Endodermal cell (in vitro differentiated cells): ENCODE measurements at regions not wholly inside any gene's neighbourhood (a gene's known extent, or its start where the extent isn't known, plus 50 kb on each side); places are given as distances from the start of the nearest gene placed in this dataset.

Experiments used
- DNase-seq: peaks from one replicate; pipeline ENCODE4 v3.0.0-alpha.2; 2017
- H3K27ac ChIP-seq: 2 replicates; pipeline ENCODE4 v1.5.1; 2013; ENCODE audit warnings: mild to moderate bottlenecking, low read depth, low read length, moderate library complexity
- H3K27me3 ChIP-seq: 2 replicates; pipeline ENCODE4 v1.6.1; 2013; ENCODE audit warnings: mild to moderate bottlenecking, low read length, moderate library complexity; ENCODE audit not compliant: insufficient read depth, control insufficient read depth, poor library complexity, severe bottlenecking
- H3K36me3 ChIP-seq: 2 replicates; pipeline ENCODE4 v1.7.0; 2013; ENCODE audit warnings: mild to moderate bottlenecking, low read length, moderate library complexity; ENCODE audit not compliant: control insufficient read depth, insufficient read depth
- H3K4me1 ChIP-seq: one replicate; pipeline ENCODE4 v1.7.0; 2013; ENCODE audit warnings: low read length; ENCODE audit not compliant: control insufficient read depth, insufficient read depth
- H3K4me3 ChIP-seq: 2 replicates; pipeline ENCODE4 v1.5.1; 2013; ENCODE audit warnings: mild to moderate bottlenecking, low read length, moderate library complexity
- H3K9ac ChIP-seq: 2 replicates; pipeline ENCODE4 v1.6.1; 2013; ENCODE audit warnings: mild to moderate bottlenecking, low read length, moderate library complexity; ENCODE audit not compliant: poor library complexity, severe bottlenecking; ENCODE audit errors: extremely low read depth
- H3K9me3 ChIP-seq: 2 replicates; pipeline ENCODE4 v1.6.1; 2013; ENCODE audit warnings: mild to moderate bottlenecking, low read length, moderate library complexity; ENCODE audit not compliant: control insufficient read depth
- H3K27ac Mint-ChIP-seq: 2 replicates; pipeline ENCODE4 v1.8.0; 2020; ENCODE audit warnings: mixed read lengths
- H3K27me3 Mint-ChIP-seq: 2 replicates; pipeline ENCODE4 v1.8.0; 2021; ENCODE audit warnings: mild to moderate bottlenecking, mixed read lengths; ENCODE audit not compliant: insufficient read depth
- H3K36me3 Mint-ChIP-seq: 2 replicates; pipeline ENCODE4 v1.8.0; 2020; ENCODE audit warnings: low read depth, mixed read lengths
- H3K4me1 Mint-ChIP-seq: 2 replicates; pipeline ENCODE4 v1.8.0; 2020; ENCODE audit warnings: mixed read lengths
- H3K4me3 Mint-ChIP-seq: 2 replicates; pipeline ENCODE4 v1.8.0; 2020; ENCODE audit warnings: mild to moderate bottlenecking, moderate library complexity, mixed read lengths
- H3K9me3 Mint-ChIP-seq: 2 replicates; pipeline ENCODE4 v1.8.0; 2020; ENCODE audit warnings: mild to moderate bottlenecking, mixed read lengths
- CTCF ChIP-seq: fragments of 200-600 bp; sonication (generic); conservative IDR thresholded peaks from 2 replicates; pipeline ENCODE4 v1.5.0; 2021; ENCODE audit warnings: antibody characterized with exemption, mild to moderate bottlenecking
- WGBS, 2 experiments: methylation state at CpG; one replicate each; pipeline versions ENCODE4 v1.1.5 to v1.1.7; 2013; ENCODE audit warnings: missing lambda C conversion rate in 2 of 2, mixed read lengths in 1 of 2; ENCODE audit not compliant: insufficient coverage in 1 of 2, insufficient read length in 1 of 2; 5-methylcytosine and 5-hydroxymethylcytosine counted together

- Histone ChIP-seq H3K4me1 (no peaks in the 10 kb centered on the region), H3K36me3 (no peaks in the 10 kb centered on the region), H3K9ac (no peak overlapping the region), H3K27me3 (no peaks in the 10 kb centered on the region), H3K27ac (no peak overlapping the region), H3K9me3 (no peaks in the 10 kb centered on the region), H3K4me3 (no peak overlapping the region)
- Mint-ChIP-seq H3K36me3 (no peaks in the 10 kb centered on the region), H3K9me3 (no peaks in the 10 kb centered on the region), H3K4me3 (no peak overlapping the region), H3K27me3 (no peaks in the 10 kb centered on the region), H3K27ac (no peak overlapping the region), H3K4me1 (peaks cover 2% of the 10 kb centered on the region)
- WGBS, 2 experiments: 80 to 90% methylated on average over 1 to 4 of the region's 4 CpGs
- TF ChIP-seq CTCF: no peak
- DNase-seq: no peak
Observed at GRCh38 chr5:42230839-42231238, 192.4 kb upstream of the GHR start.

- Mint-ChIP-seq H3K4me1 (no peaks in the 10 kb centered on the region), H3K27ac (no peak overlapping the region), H3K9me3 (no peaks in the 10 kb centered on the region), H3K4me3 (no peak overlapping the region), H3K27me3 (no peaks in the 10 kb centered on the region), H3K36me3 (no peaks in the 10 kb centered on the region)
- Histone ChIP-seq H3K27me3 (no peaks in the 10 kb centered on the region), H3K9ac (no peak overlapping the region), H3K9me3 (no peaks in the 10 kb centered on the region), H3K4me3 (no peak overlapping the region), H3K27ac (no peak overlapping the region), H3K36me3 (no peaks in the 10 kb centered on the region), H3K4me1 (no peaks in the 10 kb centered on the region)
- no peak for DNase-seq
- TF ChIP-seq CTCF: no peak
Observed at GRCh38 chr5:42235241-42235640, 188.0 kb upstream of the GHR start.

- 83 to 90% methylated on average over 2 to 3 of the region's 3 CpGs for WGBS, 2 experiments
- Mint-ChIP-seq H3K27ac (no peak overlapping the region), H3K4me1 (no peaks in the 10 kb centered on the region), H3K36me3 (no peaks in the 10 kb centered on the region), H3K27me3 (no peaks in the 10 kb centered on the region), H3K4me3 (no peak overlapping the region), H3K9me3 (no peaks in the 10 kb centered on the region)
- Histone ChIP-seq H3K9ac (no peak overlapping the region), H3K9me3 (no peaks in the 10 kb centered on the region), H3K27me3 (no peaks in the 10 kb centered on the region), H3K27ac (no peak overlapping the region), H3K4me1 (no peaks in the 10 kb centered on the region), H3K36me3 (no peaks in the 10 kb centered on the region), H3K4me3 (no peak overlapping the region)
- DNase-seq: no peak
- TF ChIP-seq CTCF: no peak
Observed at GRCh38 chr5:42235837-42236236, 187.4 kb upstream of the GHR start.
